ENCODE measurements at regions not wholly inside any gene's neighbourhood (a gene's known extent, or its start where the extent isn't known, plus 50 kb on each side); places are given as distances from the start of the nearest gene placed in this dataset.

DNA sequence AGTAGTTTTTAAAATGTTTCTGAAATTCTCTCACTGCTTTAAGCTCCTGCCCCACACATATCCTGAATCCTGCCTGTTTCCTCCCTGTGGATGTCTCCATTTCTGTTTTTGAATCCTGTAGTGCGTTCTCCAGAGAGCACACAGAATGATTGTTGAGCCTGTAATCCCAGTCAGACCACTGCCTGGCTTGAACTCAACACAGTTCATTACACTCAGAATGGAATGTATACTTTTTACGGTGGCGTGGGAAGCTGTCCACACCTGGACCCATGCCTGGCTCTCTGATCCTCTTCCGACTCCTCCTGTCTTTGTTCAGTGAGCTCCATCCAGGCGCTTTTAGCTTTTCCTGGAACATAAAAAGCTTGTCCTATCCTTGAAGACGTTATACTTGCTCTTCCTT, 1217.0 kb upstream of the PRKX start:
- H2AK5ac ChIP-seq (ENCODE audit: low read length, severe bottlenecking), result no peak overlapping the region
- no peaks in the 10 kb centered on the region for H3K79me1 ChIP-seq (replicated peaks; ENCODE audit: low read length, poor library complexity, severe bottlenecking)
- no peak overlapping the region for H3K23ac ChIP-seq (ENCODE audit: low read length in 2 of 2)
- H4K8ac ChIP-seq (ENCODE audit: low read length), result no peak overlapping the region
- H2BK15ac ChIP-seq (ENCODE audit: low read depth, poor library complexity, severe bottlenecking), result no peak overlapping the region
- H3K4me1 ChIP-seq (ENCODE audit: control insufficient read depth, insufficient read depth, low read depth, low read length), result no peaks in the 10 kb centered on the region
- H2BK5ac ChIP-seq (ENCODE audit: low read depth, low read length, poor library complexity, severe bottlenecking), result no peak overlapping the region
- H3K4me3 ChIP-seq (ENCODE audit: insufficient read depth in 1 of 2, low read depth in 1 of 2, low read length in 2 of 2), result no peak overlapping the region
- no peak overlapping the region for H4K91ac ChIP-seq (ENCODE audit: low read length)
- no peaks in the 10 kb centered on the region for H3K27me3 ChIP-seq (ENCODE audit: control insufficient read depth in 1 of 2, insufficient read depth in 1 of 2, low read length in 2 of 2)
- no peak overlapping the region for H3K4me2 ChIP-seq (ENCODE audit: low read length, poor library complexity, severe bottlenecking)
- H3K36me3 ChIP-seq (ENCODE audit: control insufficient read depth in 1 of 2, insufficient read depth in 2 of 2, low read depth in 1 of 2, low read length in 2 of 2), result no peaks in the 10 kb centered on the region
- no peak overlapping the region for H2BK12ac ChIP-seq (ENCODE audit: low read length in 2 of 2)
- H3K9me3 ChIP-seq (ENCODE audit: control insufficient read depth, low read length), result peaks cover 10% of the 10 kb centered on the region
- peak overlapping the region; percentile 42 for H2AFZ ChIP-seq (ENCODE audit: low read depth, low read length)
- DNase-seq, result no peak
- no peak overlapping the region for H2BK120ac ChIP-seq (ENCODE audit: low read depth, low read length)
- no peak overlapping the region for H3K9ac ChIP-seq (ENCODE audit: low read length)
- no peak overlapping the region for H3K14ac ChIP-seq (ENCODE audit: low read length in 2 of 2)
- 89% methylated on average over 6 of the region's 6 CpGs for WGBS
- H3K27ac ChIP-seq (ENCODE audit: low read length, poor library complexity, severe bottlenecking), result no peak overlapping the region
- H3K4ac ChIP-seq (ENCODE audit: low read depth in 1 of 2, low read length in 2 of 2), result no peak overlapping the region
- peak overlapping the region in 1 of 2 experiments; percentile 52 for H3K18ac ChIP-seq (ENCODE audit: low read depth in 1 of 2, low read length in 2 of 2)

- Histone ChIP-seq H4K91ac (ENCODE audit: low read length) (no peak overlapping the region), H3K36me3 (ENCODE audit: control insufficient read depth in 1 of 2, insufficient read depth in 2 of 2, low read depth in 1 of 2, low read length in 2 of 2) (no peaks in the 10 kb centered on the region), H3K18ac (ENCODE audit: low read depth in 1 of 2, low read length in 2 of 2) (peak overlapping the region in 1 of 2 experiments; percentile 11), H3K4ac (ENCODE audit: low read depth in 1 of 2, low read length in 2 of 2) (no peak overlapping the region), H4K8ac (ENCODE audit: low read length) (no peak overlapping the region), H3K79me1 (replicated peaks; ENCODE audit: low read length, poor library complexity, severe bottlenecking) (no peaks in the 10 kb centered on the region), H3K4me3 (ENCODE audit: insufficient read depth in 1 of 2, low read depth in 1 of 2, low read length in 2 of 2) (no peak overlapping the region), H3K14ac (ENCODE audit: low read length in 2 of 2) (no peak overlapping the region), H3K23ac (ENCODE audit: low read length in 2 of 2) (no peak overlapping the region), H3K9me3 (ENCODE audit: control insufficient read depth, low read length) (peaks cover 10% of the 10 kb centered on the region), H2AFZ (ENCODE audit: low read depth, low read length) (no peak overlapping the region), H3K9ac (ENCODE audit: low read length) (no peak overlapping the region), H3K27ac (ENCODE audit: low read length, poor library complexity, severe bottlenecking) (peak overlapping the region; percentile 61), H2BK5ac (ENCODE audit: low read depth, low read length, poor library complexity, severe bottlenecking) (no peak overlapping the region), H3K4me1 (ENCODE audit: control insufficient read depth, insufficient read depth, low read depth, low read length) (no peaks in the 10 kb centered on the region), H2BK120ac (ENCODE audit: low read depth, low read length) (no peak overlapping the region), H2AK5ac (ENCODE audit: low read length, severe bottlenecking) (no peak overlapping the region), H2BK12ac (ENCODE audit: low read length in 2 of 2) (no peak overlapping the region), H3K27me3 (ENCODE audit: control insufficient read depth in 1 of 2, insufficient read depth in 1 of 2, low read length in 2 of 2) (no peaks in the 10 kb centered on the region), H2BK15ac (ENCODE audit: low read depth, poor library complexity, severe bottlenecking) (no peak overlapping the region), H3K4me2 (ENCODE audit: low read length, poor library complexity, severe bottlenecking) (no peak overlapping the region)
- DNase-seq, result peak; percentile 71
- WGBS, result 10% methylated on average over 4 of the region's 5 CpGs
These were observed 1212.5 kb upstream of the PRKX start for GRCh38 chrX:4925911-4926310.

DNA sequence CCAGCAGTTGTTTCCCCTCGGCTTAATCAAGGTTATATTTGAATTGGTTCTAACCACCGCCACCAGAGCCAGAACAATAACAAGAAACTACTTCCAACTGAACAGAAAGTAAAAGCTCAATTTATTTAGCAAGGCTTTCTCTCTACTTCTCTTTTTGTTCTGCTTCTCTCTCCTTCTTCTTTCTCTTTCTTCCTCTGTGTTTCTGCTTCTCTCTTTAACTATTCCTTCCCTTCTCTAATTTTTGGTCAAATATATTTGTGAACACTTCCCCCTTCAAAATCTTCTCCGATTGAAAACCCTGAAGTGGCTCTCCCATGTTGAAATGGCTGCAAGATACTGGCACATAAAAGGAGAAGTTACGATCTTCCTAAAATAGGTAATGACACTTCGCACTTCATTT, 1195.9 kb upstream of the PRKX start:
- no peak overlapping the region for H3K18ac ChIP-seq (ENCODE audit: low read depth in 1 of 2, low read length in 2 of 2)
- H3K14ac ChIP-seq (ENCODE audit: low read length in 2 of 2), result no peak overlapping the region
- 100% methylated on average over 2 of the region's 5 CpGs for WGBS
- H4K91ac ChIP-seq (ENCODE audit: low read length), result no peak overlapping the region
- H3K4me1 ChIP-seq (ENCODE audit: control insufficient read depth, insufficient read depth, low read depth, low read length), result no peaks in the 10 kb centered on the region
- no peak overlapping the region for H2AK5ac ChIP-seq (ENCODE audit: low read length, severe bottlenecking)
- no peak overlapping the region for H4K8ac ChIP-seq (ENCODE audit: low read length)
- H2BK15ac ChIP-seq (ENCODE audit: low read depth, poor library complexity, severe bottlenecking), result no peak overlapping the region
- no peak overlapping the region for H3K4me3 ChIP-seq (ENCODE audit: insufficient read depth in 1 of 2, low read depth in 1 of 2, low read length in 2 of 2)
- H2BK5ac ChIP-seq (ENCODE audit: low read depth, low read length, poor library complexity, severe bottlenecking), result no peak overlapping the region
- H3K4me2 ChIP-seq (ENCODE audit: low read length, poor library complexity, severe bottlenecking), result no peak overlapping the region
- peaks cover 5% of the 10 kb centered on the region for H3K9me3 ChIP-seq (ENCODE audit: control insufficient read depth, low read length)
- H3K4ac ChIP-seq (ENCODE audit: low read depth in 1 of 2, low read length in 2 of 2), result no peak overlapping the region
- H2BK120ac ChIP-seq (ENCODE audit: low read depth, low read length), result no peak overlapping the region
- H3K27ac ChIP-seq (ENCODE audit: low read length, poor library complexity, severe bottlenecking), result no peak overlapping the region
- no peak overlapping the region for H2BK12ac ChIP-seq (ENCODE audit: low read length in 2 of 2)
- no peaks in the 10 kb centered on the region for H3K36me3 ChIP-seq (ENCODE audit: control insufficient read depth in 1 of 2, insufficient read depth in 2 of 2, low read depth in 1 of 2, low read length in 2 of 2)
- H3K23ac ChIP-seq (ENCODE audit: low read length in 2 of 2), result no peak overlapping the region
- H3K79me1 ChIP-seq (replicated peaks; ENCODE audit: low read length, poor library complexity, severe bottlenecking), result no peaks in the 10 kb centered on the region
- H3K27me3 ChIP-seq (ENCODE audit: control insufficient read depth in 1 of 2, insufficient read depth in 1 of 2, low read length in 2 of 2), result no peaks in the 10 kb centered on the region
- no peak overlapping the region for H2AFZ ChIP-seq (ENCODE audit: low read depth, low read length)
- no peak overlapping the region for H3K9ac ChIP-seq (ENCODE audit: low read length)
- no peak for DNase-seq

GRCh38 chrX:4905576-4905975, 1192.1 kb upstream of the PRKX start:
- Histone ChIP-seq H3K27ac (ENCODE audit: low read length, poor library complexity, severe bottlenecking) (no peak overlapping the region), H2AK5ac (ENCODE audit: low read length, severe bottlenecking) (no peak overlapping the region), H3K4me1 (ENCODE audit: control insufficient read depth, insufficient read depth, low read depth, low read length) (no peaks in the 10 kb centered on the region), H4K91ac (ENCODE audit: low read length) (no peak overlapping the region), H3K9ac (ENCODE audit: low read length) (no peak overlapping the region), H3K9me3 (ENCODE audit: control insufficient read depth, low read length) (peaks cover 3% of the 10 kb centered on the region), H3K4me3 (ENCODE audit: insufficient read depth in 1 of 2, low read depth in 1 of 2, low read length in 2 of 2) (no peak overlapping the region), H3K4me2 (ENCODE audit: low read length, poor library complexity, severe bottlenecking) (no peak overlapping the region), H3K18ac (ENCODE audit: low read depth in 1 of 2, low read length in 2 of 2) (no peak overlapping the region), H2BK12ac (ENCODE audit: low read length in 2 of 2) (no peak overlapping the region), H3K79me1 (replicated peaks; ENCODE audit: low read length, poor library complexity, severe bottlenecking) (no peaks in the 10 kb centered on the region), H3K23ac (ENCODE audit: low read length in 2 of 2) (no peak overlapping the region), H2AFZ (ENCODE audit: low read depth, low read length) (no peak overlapping the region), H2BK120ac (ENCODE audit: low read depth, low read length) (no peak overlapping the region), H2BK5ac (ENCODE audit: low read depth, low read length, poor library complexity, severe bottlenecking) (no peak overlapping the region), H3K27me3 (ENCODE audit: control insufficient read depth in 1 of 2, insufficient read depth in 1 of 2, low read length in 2 of 2) (no peaks in the 10 kb centered on the region), H3K4ac (ENCODE audit: low read depth in 1 of 2, low read length in 2 of 2) (no peak overlapping the region), H3K14ac (ENCODE audit: low read length in 2 of 2) (no peak overlapping the region), H4K8ac (ENCODE audit: low read length) (no peak overlapping the region), H3K36me3 (ENCODE audit: control insufficient read depth in 1 of 2, insufficient read depth in 2 of 2, low read depth in 1 of 2, low read length in 2 of 2) (no peaks in the 10 kb centered on the region), H2BK15ac (ENCODE audit: low read depth, poor library complexity, severe bottlenecking) (no peak overlapping the region)
- WGBS, result 91% methylated on average over 5 of the region's 6 CpGs
- DNase-seq, result no peak

All from mesenchymal stem cell (in vitro differentiated cells and primary cell).